IMR-90 (cell line): ENCODE measurements at regions not wholly inside any gene's neighbourhood (a gene's known extent, or its start where the extent isn't known, plus 50 kb on each side); places are given as distances from the start of the nearest gene placed in this dataset.

Experiments used
- ATAC-seq: fragments of 200-7000 bp; cut with Tn5 transposase; 2 replicates; pipeline ENCODE4 v1.9.1; 2020; ENCODE audit warnings: low read depth, mild to moderate bottlenecking, moderate library complexity
- BruUV-seq: library from RNA; stranded (reverse); fragments of 400-500 nt; replicated peaks from 2 replicates; lab custom pipeline; 2021; lab: Mats Ljungman, UMichigan
- CTCF ChIA-PET: fragments of 300-600 bp; formaldehyde crosslinking; extraction: SDS; loops from one replicate; lab custom pipeline; 2021; ENCODE audit warnings: antibody characterized with exemption; lab: Yijun Ruan, JAX
- POLR2A ChIA-PET: fragments of 300-600 bp; sonication (Branson Sonifier 250); formaldehyde crosslinking; loops from one replicate; lab custom pipeline; 2022; ENCODE audit warnings: antibody characterized with exemption; ENCODE audit not compliant: unreplicated experiment; lab: Charles Lee
- DNase-seq: peaks from one replicate; pipeline ENCODE4 v3.0.0; 2013
- H2AFZ ChIP-seq: replicated peaks from 2 replicates; pipeline ENCODE3; 2013; ENCODE audit warnings: low read length, mild to moderate bottlenecking; ENCODE audit not compliant: poor library complexity
- H2AK5ac ChIP-seq: 2 replicates; pipeline ENCODE4 v1.6.1; 2013; ENCODE audit warnings: low read depth, low read length, inconsistent platforms
- H2AK9ac ChIP-seq: replicated peaks from 2 replicates; pipeline ENCODE3; 2013; ENCODE audit warnings: mild to moderate bottlenecking, low read depth, low read length, moderate library complexity; ENCODE audit not compliant: poor library complexity
- H2BK120ac ChIP-seq: 2 replicates; pipeline ENCODE4 v1.6.1; 2013; ENCODE audit warnings: low read depth, low read length, inconsistent platforms
- H2BK15ac ChIP-seq: 3 replicates; pipeline ENCODE4 v1.6.1; 2013; ENCODE audit warnings: low read depth, low read length, inconsistent platforms
- H2BK20ac ChIP-seq: 2 replicates; pipeline ENCODE4 v1.6.1; 2013; ENCODE audit warnings: low read depth, mild to moderate bottlenecking, inconsistent platforms, low read length, moderate library complexity
- H2BK5ac ChIP-seq: 2 replicates; pipeline ENCODE4 v1.6.1; 2013; ENCODE audit warnings: mild to moderate bottlenecking, low read depth, low read length, inconsistent platforms; ENCODE audit not compliant: poor library complexity, severe bottlenecking
- H3K14ac ChIP-seq: replicated peaks from 2 replicates; pipeline ENCODE4 v1.6.1; 2013; ENCODE audit warnings: low read depth, low read length, inconsistent platforms
- H3K18ac ChIP-seq: 2 replicates; pipeline ENCODE4 v1.6.1; 2013; ENCODE audit warnings: low read depth, low read length, control low read depth
- H3K23ac ChIP-seq: 2 replicates; pipeline ENCODE4 v1.6.1; 2013; ENCODE audit warnings: low read depth, low read length, inconsistent platforms
- H3K27ac ChIP-seq: 2 replicates; pipeline ENCODE4 v1.5.1; 2013; ENCODE audit warnings: mild to moderate bottlenecking, control low read depth, low read length; ENCODE audit not compliant: insufficient read depth
- H3K27me3 ChIP-seq: 2 replicates; pipeline ENCODE4 v1.6.1; 2013; ENCODE audit warnings: low read length; ENCODE audit not compliant: control insufficient read depth, insufficient read depth
- H3K36me3 ChIP-seq: 2 replicates; pipeline ENCODE4 v1.6.1; 2013; ENCODE audit warnings: low read length, mixed read lengths; ENCODE audit not compliant: control insufficient read depth, insufficient read depth
- H3K4ac ChIP-seq: 2 replicates; pipeline ENCODE4 v1.6.1; 2013; ENCODE audit warnings: low read depth, low read length, inconsistent platforms
- H3K4me1 ChIP-seq: 2 replicates; pipeline ENCODE4 v1.6.1; 2013; ENCODE audit warnings: low read length, mixed read lengths; ENCODE audit not compliant: control insufficient read depth, insufficient read depth
- H3K4me2 ChIP-seq: 2 replicates; pipeline ENCODE4 v1.6.1; 2013; ENCODE audit warnings: low read depth, mild to moderate bottlenecking, control low read depth, low read length, moderate library complexity
- H3K4me3 ChIP-seq: 2 replicates; pipeline ENCODE4 v1.5.1; 2013; ENCODE audit warnings: low read depth, mild to moderate bottlenecking, control low read depth, low read length, moderate library complexity; ENCODE audit not compliant: insufficient read depth
- H3K56ac ChIP-seq: 2 replicates; pipeline ENCODE4 v1.6.1; 2013; ENCODE audit warnings: low read length, inconsistent platforms; ENCODE audit not compliant: insufficient read depth; ENCODE audit errors: extremely low read depth
- H3K79me1 ChIP-seq, 2 experiments: 2 replicates each; pipeline ENCODE4 v1.6.1; 2013; ENCODE audit warnings: low read length in 2 of 2, inconsistent platforms in 1 of 2, low read depth in 1 of 2
- H3K9ac ChIP-seq: 2 replicates; pipeline ENCODE4 v1.6.1; 2013; ENCODE audit warnings: low read depth, low read length, control low read depth
- H3K9me1 ChIP-seq: 2 replicates; pipeline ENCODE4 v1.6.1; 2013; ENCODE audit warnings: low read length, inconsistent platforms; ENCODE audit not compliant: insufficient read depth
- H3K9me3 ChIP-seq: 2 replicates; pipeline ENCODE4 v1.6.1; 2013; ENCODE audit warnings: low read length; ENCODE audit not compliant: control insufficient read depth, insufficient read depth
- H4K20me1 ChIP-seq: 2 replicates; pipeline ENCODE4 v1.6.1; 2013; ENCODE audit warnings: low read length, inconsistent platforms; ENCODE audit not compliant: insufficient read depth
- H4K5ac ChIP-seq: 2 replicates; pipeline ENCODE4 v1.6.1; 2013; ENCODE audit warnings: mild to moderate bottlenecking, low read depth, low read length, control low read depth
- H4K8ac ChIP-seq, 2 experiments: 2 replicates each; pipeline ENCODE4 v1.6.1; 2013; ENCODE audit warnings: low read depth in 2 of 2, low read length in 2 of 2, control low read depth in 1 of 2, inconsistent platforms in 1 of 2
- H4K91ac ChIP-seq: 2 replicates; pipeline ENCODE4 v1.6.1; 2013; ENCODE audit warnings: low read depth, low read length, inconsistent platforms; ENCODE audit not compliant: insufficient read depth
- BHLHE40 ChIP-seq: fragments of 150-350 bp; IDR thresholded peaks from 2 replicates; pipeline ENCODE4 v1.6.1; 2016; ENCODE audit warnings: mild to moderate bottlenecking, low read depth, low read length
- MXI1 ChIP-seq: IDR thresholded peaks from 2 replicates; pipeline ENCODE4 v1.6.1; 2012; ENCODE audit warnings: low read depth, mild to moderate bottlenecking, low read length, moderate library complexity, borderline replicate concordance
- POLR2A ChIP-seq: IDR thresholded peaks from 2 replicates; pipeline ENCODE4 v1.6.1; 2012; ENCODE audit warnings: mild to moderate bottlenecking, low read depth, low read length
- RFX5 ChIP-seq: IDR thresholded peaks from 2 replicates; pipeline ENCODE4 v1.8.0; 2012; ENCODE audit warnings: low read depth, mild to moderate bottlenecking, low read length, moderate library complexity
- dilution Hi-C: fragments of 300-500 bp; cut with HindIII; formaldehyde crosslinking; loops from one replicate; pipeline ENCODE4 v1.14.3; 2018; ENCODE audit warnings: low sequenced_read_pairs; ENCODE audit not compliant: unreplicated experiment
- in situ Hi-C: fragments of 300-500 bp; cut with MboI; formaldehyde crosslinking; loops from 3 replicates; pipeline ENCODE4 v1.14.3; 2019; ENCODE audit warnings: low sequenced_read_pairs, inconsistent platforms, mixed read lengths
- intact Hi-C: fragments of 100-400 bp; cut with micrococcal nuclease; formaldehyde crosslinking; loops from 2 replicates; pipeline ENCODE4 v1.10.0; 2022

DNA sequence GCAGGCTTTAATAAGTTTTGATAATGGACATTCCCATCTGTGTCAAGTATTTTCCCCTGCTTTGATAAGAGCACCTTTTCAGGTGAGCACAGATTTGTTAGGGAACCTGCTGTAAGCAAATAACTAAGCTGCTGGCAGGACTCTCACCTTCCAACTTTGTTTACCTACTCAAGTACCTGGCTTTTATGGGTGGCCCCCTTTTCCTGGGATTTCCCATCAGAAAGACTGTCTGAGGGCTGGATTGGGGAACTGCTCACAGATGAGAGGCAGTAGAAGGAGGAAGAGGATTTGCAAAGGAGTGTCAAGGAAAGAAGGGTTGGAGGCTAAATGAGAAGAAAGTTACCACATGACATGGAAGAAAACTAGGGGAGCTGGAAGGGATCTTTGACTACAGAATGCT, 210.1 kb upstream of the RIMS1 start:
- Histone ChIP-seq H2AK9ac (peak overlapping the region; percentile 6), H3K4me1 (no peaks in the 10 kb centered on the region), H3K9ac (no peak overlapping the region), H2BK15ac (no peak overlapping the region), H3K36me3 (no peaks in the 10 kb centered on the region), H3K14ac (no peak overlapping the region), H3K23ac (no peak overlapping the region), H3K4me3 (no peak overlapping the region), H3K4ac (no peak overlapping the region), H4K5ac (no peak overlapping the region), H3K56ac (no peak overlapping the region), H3K27ac (no peak overlapping the region), H4K20me1 (no peaks in the 10 kb centered on the region), H3K9me1 (no peaks in the 10 kb centered on the region), H3K27me3 (no peaks in the 10 kb centered on the region), H3K18ac (no peak overlapping the region), H3K9me3 (no peaks in the 10 kb centered on the region), H2BK5ac (no peak overlapping the region), H4K8ac (no peak overlapping the region), H2AFZ (no peak overlapping the region), H3K79me1 (no peaks in the 10 kb centered on the region), H2BK20ac (no peak overlapping the region), H3K4me2 (no peak overlapping the region), H2AK5ac (no peak overlapping the region), H4K91ac (no peak overlapping the region), H2BK120ac (no peak overlapping the region)
- intact Hi-C loops = no loop called here
- dilution Hi-C loops = no loop called here
- no peak for DNase-seq
- CTCF ChIA-PET = no interaction called here
- TF ChIP-seq MXI1 (no peak), BHLHE40 (no peak), POLR2A (no peak), RFX5 (no peak)
- no peak for ATAC-seq
- POLR2A ChIA-PET = no interaction called here
- BruUV-seq = no TSS peak
- in situ Hi-C loops = no loop called here
